ENCODE measurements at regions not wholly inside any gene's neighbourhood (a gene's known extent, or its start where the extent isn't known, plus 50 kb on each side); places are given as distances from the start of the nearest gene placed in this dataset.

DNA sequence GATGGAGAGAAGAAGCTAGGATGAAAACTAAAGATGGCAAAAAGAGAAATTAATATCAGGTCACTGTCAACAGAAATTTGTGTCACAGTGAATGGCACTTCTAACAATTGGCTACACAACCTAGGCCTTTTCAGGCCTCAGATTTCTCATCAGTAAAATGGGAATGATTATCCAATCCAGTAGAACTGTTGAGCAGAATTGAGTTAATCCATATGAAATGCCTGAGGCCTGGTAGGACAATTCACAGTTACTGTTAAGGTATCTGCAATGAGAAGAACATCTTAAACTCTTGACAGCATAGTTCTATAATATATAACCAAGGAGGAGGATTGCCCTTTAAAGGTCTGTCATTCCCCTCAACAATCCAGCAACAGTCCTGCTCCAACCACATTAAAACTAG lies 217.9 kb upstream of the ZNF217 start:
- TF ChIP-seq, protein P1, sequence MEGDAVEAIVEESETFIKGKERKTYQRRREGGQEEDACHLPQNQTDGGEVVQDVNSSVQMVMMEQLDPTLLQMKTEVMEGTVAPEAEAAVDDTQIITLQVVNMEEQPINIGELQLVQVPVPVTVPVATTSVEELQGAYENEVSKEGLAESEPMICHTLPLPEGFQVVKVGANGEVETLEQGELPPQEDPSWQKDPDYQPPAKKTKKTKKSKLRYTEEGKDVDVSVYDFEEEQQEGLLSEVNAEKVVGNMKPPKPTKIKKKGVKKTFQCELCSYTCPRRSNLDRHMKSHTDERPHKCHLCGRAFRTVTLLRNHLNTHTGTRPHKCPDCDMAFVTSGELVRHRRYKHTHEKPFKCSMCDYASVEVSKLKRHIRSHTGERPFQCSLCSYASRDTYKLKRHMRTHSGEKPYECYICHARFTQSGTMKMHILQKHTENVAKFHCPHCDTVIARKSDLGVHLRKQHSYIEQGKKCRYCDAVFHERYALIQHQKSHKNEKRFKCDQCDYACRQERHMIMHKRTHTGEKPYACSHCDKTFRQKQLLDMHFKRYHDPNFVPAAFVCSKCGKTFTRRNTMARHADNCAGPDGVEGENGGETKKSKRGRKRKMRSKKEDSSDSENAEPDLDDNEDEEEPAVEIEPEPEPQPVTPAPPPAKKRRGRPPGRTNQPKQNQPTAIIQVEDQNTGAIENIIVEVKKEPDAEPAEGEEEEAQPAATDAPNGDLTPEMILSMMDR (IDR thresholded peaks at IDR 0.05), result no peak
- TF ChIP-seq POLR2A (IDR thresholded peaks at IDR 0.05), result no peak

Measured in adrenal gland (tissue), 5 donors.